HG03095 (cell line): ENCODE measurements at regions not wholly inside any gene's neighbourhood (a gene's known extent, or its start where the extent isn't known, plus 50 kb on each side); places are given as distances from the start of the nearest gene placed in this dataset.

Experiments used
- ATAC-seq: cut with Tn5 transposase; IDR thresholded peaks from one replicate; pipeline ENCODE4 v1.9.1; 2021; ENCODE audit warnings: moderate library complexity; ENCODE audit not compliant: unreplicated experiment

DNA sequence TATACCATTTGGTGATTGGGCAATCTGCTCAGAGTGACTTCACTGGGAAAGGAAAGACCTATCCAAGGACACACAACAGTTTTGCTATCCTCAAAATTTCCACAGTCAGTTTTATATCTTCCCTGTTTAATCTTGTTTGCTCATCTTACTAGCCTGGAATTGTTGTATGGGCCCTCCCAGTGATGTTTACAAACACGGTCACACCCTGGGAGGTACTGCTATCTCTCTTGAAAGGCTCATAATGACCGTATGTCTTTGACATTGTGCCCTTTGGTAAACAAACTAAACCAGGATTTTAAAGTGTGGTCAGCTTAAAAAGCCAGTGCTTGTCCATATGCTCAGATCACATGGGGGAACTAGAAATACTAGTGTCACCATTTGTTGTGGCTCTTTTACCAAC, 277.0 kb downstream of the CDH2 start:
- ATAC-seq: no peak

DNA sequence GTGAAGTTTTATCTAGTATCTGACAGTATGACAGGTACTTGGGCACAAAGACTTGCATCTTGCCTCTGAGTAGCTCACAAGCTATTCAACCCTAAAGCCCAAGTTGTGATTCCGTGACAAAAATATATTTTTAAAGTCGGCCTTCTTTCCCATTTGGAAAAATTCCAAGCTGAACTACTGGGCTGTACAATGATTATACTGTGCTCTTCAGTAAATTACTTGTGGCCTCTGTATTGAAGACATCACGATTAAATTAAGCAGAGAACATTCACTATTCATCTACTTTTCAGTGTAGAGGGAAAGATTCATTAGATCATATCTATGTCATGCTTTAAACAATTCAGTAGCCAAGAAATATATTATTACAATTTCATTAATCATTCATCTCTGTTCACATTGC, 282.2 kb downstream of the CDH2 start:
- no peak for ATAC-seq

DNA sequence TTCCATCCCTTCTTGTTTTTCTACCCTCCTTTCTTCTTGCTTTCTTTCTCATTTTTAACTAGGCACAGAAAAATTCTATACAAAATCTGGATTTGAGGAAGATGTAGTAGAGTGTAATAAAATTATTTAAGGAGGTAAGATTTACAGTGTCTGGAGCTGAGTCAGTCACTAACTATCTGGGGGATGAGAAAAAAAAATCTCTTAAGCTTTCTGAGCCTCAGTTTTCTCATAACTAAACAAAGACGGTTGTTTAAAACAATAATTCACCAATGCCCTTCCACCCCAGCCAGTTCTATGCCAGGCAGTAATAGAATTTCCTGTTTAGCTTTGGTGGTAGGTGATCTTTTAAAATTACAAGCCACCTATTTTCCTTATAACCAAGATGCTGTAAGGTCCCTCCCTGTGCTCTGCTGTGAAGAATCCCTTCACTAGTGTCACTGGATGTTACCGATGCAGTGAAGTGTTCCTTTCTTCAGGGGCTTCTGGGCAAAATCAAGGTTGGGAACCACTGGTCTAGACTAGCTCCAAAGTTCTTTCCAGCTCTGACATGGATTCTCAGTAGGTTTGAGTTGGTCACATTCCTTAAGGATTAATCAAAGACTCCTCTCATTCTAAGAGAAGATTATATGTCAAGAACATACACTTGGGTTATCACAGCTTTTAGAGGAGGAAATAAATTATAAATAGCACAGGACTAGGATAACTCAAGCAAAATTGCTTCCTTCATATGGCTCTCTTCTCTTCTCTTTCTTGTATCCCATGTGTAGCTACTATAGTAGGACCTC, 289.0 kb downstream of the CDH2 start:
- no peak for ATAC-seq

DNA sequence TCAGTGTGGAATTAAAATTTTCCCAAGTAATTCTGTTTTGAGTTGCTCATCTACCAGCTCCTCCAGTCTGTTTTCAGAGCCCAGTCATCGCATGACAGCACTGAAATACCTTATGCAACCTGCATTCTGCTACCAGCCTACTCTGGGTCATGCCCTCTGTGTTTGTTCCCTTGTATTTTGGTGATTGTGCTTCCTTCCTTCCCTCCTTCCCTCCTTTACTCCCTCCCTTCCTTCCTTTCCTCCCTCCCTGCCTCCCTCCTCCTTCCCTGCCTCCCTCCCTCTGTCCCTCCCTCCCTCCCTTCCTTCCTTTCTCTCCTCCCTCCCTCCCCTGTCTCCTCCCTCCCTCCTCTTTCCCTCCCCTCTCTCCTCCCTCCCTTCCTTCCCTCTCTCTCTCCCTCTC, 289.6 kb downstream of the CDH2 start:
- no peak for ATAC-seq

DNA sequence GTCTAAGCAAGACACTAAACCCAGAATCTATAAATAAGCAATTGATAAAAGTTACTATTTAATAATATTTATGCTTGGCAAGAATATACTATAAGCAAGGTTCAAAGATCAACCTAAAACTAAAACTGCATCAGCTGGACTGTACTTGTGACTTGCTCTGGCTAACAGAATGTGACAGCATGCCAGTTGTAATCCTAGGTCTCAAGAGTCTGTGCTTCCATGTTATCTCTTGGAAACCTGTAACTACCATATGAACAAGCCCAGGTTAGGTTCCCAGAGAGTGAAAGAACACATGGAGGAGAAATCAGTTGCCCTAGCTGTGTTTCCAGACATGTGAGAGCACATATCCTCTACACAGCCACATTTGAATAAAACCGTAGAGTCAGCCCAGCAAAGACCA, 297.4 kb downstream of the CDH2 start:
- ATAC-seq: no peak

DNA sequence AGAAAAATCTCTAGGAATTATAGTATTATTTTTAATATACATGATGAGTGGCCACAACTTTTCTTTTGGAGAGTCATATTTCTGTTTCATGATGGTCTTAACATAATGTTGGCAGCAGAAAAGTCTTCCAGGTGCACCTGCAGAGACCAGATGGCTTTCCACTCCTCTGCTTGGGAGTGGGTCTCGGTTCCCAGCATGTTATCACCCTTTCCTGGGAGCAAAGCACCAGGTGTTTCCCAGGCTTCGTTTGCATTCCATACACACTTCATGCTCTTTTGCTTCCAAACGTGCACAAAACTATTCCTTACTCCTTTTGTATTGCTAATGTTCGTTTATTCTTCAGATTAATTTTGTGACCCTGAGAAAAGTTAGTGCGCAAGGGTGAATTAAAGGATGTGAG, 305.2 kb downstream of the CDH2 start:
- ATAC-seq: no peak

DNA sequence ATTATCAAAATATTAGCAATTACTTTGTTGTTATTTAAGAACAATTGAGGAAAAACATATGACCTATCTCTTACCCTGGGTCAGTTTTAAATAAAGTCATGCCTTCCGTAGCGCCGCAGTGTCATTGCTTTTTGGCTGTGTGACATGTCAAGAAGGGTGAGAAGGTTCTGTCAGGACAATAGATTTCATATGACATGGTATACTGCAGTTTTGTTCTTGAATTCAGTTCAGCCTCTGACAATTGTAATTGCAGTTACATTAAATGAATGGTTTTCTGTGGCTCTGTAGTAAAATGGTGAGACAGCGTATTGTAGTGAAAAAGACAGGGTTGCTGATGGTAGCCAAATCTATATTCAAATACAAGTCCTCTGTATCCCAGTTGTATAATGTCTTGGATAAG, 307.2 kb downstream of the CDH2 start:
- ATAC-seq: no peak

DNA sequence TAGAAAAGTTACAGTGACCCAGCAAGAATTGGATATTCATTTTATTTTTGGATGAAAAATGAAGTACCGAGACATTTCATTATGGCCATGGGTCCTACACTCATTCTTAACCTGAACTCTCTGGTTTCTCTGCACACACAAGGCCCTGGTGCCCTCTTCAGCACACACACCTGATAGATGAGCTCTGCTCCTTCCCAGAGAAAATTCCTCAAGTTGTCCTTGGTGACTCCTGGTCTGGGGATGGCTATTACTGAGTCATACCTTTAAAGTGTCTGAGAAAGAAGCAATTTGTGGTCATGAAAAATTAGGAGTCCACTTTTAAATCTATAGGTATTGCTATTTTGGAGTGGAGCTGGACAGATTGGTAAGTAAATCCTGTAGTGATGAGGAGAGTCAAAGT, 311.5 kb downstream of the CDH2 start:
- ATAC-seq: no peak

DNA sequence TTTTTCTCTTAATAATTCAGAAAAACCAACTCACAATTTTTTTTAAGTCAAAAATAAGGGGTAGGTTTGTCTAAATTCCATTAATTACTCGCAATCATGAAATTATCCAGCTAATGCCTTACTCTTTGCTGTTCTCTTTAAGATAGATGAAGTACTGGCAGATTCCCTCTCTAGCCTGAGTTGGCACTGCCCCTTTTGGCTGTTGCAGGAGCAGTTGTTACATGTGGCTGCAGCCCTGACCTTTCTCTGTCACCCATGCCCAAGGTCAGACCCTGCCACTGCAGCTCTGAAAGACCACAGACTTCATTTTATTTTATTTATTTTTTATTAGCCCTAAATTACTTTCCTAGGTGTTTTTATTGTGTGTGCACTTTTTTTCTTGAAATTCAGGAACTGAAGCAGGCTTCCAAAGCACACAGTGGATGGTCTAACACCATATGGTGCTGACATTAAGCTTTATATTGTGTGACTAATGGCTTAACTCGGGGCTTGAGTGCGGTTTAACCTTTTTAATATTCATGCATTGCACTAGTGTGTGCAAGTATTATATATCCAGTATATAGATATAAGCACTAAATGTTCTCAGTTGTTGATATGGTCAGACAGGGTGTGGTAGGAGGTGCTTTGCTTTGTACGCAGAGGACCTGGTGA, 313.0 kb downstream of the CDH2 start:
- no peak for ATAC-seq

DNA sequence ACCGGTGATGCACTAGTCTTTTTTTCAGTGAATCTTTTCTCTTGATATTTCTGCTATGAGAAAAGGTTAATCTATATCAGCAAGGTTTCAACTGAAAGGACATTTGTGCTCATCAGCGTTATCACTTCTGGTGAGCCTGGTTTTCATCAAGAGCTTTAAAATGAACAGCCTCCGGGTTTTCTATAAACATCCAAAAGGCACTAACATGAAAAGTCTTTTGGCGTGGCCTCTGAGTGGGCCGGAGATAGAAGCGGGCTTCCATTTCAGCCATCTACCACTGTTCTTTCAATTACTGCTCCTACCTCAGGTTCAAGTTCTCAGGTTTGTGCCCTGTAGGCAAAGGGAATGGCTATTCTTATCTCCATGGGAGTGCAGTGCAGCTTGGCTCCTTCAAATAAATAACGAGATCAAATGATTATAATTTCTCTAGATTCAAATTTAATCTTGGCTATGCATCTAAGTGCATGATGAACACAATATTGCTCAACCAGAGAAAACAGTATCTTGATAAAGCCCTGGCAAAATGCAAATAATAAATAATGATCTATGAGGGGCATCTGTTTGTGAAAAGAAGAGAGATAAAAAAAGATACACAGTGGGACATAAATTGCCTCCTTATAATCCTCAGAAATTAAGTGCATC, 314.8 kb downstream of the CDH2 start:
- no peak for ATAC-seq

DNA sequence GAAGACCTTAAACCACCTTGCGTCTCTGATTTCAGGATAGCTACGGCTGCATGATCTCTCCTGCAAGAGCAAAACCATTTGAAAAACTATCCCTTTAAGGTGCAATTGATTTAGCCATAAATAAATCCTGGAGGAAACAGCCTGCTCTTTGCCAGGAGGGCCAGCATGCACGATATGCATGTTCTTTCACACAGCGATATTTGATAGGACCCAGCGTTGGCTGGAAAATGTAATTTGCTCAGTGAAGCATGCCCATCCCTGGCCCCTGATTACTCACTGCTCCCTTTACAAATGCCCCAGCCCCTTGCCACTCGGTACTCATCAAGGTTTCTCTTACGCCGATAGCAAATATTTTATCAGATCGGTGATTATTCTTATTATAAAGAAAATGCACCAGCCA, 315.4 kb downstream of the CDH2 start:
- ATAC-seq: no peak

DNA sequence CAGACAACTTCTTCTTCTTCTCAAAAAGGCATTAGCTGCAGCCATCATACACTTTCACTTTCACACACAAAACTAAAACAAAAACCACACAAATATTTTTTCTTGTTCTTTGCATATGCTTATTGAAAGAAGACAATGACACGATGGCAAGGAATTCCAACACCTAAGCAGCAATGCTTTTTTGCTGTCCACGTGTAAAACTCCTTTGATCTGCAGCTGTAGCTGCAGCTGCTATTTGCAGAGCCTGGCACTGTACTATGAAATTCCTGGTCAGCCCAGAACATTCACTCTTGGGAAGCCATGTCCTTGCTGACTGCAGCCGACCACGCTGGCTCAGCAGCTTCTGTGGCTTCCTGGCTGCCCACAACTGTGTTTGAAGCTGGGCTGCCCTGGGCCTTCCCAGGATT, 316.2 kb downstream of the CDH2 start:
- ATAC-seq: no peak

DNA sequence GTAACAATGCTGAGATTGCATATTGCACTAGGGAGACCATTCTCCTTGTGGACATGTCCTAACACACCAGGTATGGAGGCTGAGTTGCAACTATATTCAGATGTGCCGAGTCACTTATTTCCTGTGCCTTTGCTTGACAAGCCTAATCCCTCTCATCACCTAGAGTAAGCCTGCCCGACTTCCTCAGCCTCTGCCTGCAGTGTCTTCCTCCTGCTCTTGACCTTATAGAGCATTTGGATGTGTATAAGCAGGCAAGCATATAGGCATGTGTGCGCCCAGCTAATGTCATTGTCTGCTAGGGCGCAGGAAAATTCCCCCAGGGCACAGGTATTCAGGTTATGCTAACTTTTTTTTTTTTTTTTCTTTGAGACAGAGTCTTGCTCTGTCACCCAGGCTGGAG, 316.9 kb downstream of the CDH2 start:
- no peak for ATAC-seq

DNA sequence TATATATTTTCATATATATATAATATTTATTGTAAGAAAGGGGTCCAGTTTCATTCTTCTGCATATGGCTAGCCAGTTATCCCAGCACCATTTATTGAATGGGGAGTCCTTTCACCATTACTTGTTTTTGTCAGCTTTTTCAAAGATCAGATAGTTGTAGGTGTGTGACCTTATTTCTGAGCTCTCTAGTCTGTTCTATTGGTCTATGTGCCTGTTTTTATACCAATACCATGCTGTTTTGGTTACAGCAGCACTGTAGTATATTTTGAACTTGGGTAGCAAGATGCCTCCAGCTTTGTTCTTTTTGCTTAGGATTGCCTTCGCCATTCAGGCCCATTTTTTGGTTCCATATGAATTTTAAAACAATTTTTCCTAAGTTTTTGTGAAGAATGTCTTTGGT, 320.1 kb downstream of the CDH2 start:
- ATAC-seq: no peak

DNA sequence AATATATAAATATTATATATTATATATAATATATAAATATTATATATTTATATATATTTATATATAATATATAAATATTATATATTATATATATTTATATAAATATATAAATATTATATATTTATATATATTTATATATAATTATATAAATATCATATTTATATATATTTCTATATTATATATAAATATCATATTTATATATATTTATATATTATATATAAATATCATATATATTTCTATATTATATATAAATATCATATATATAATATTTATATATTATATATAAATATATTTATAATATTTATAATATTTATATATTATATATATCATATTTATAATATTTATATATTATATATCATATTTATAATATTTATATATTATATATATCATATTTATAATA, 321.4 kb downstream of the CDH2 start:
- ATAC-seq: no peak

DNA sequence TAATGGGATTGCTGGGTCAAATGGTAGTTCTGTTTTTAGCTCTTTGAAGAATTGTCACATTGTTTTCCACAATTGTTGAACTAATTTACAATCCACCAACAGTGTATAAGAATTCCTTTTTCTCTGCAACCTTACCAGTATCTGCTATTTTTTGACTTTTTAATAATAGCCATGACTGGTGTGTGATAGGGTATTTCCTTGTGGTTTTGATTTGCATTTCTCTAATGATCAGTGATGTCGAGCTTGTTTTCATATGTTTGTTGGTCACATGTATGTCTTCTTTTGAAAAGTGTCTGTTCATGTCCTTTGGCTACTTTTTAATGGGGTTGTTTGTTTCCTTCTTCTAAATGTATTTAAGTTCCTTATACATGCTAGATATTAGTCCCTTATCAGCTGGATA, 322.3 kb downstream of the CDH2 start:
- ATAC-seq: no peak

DNA sequence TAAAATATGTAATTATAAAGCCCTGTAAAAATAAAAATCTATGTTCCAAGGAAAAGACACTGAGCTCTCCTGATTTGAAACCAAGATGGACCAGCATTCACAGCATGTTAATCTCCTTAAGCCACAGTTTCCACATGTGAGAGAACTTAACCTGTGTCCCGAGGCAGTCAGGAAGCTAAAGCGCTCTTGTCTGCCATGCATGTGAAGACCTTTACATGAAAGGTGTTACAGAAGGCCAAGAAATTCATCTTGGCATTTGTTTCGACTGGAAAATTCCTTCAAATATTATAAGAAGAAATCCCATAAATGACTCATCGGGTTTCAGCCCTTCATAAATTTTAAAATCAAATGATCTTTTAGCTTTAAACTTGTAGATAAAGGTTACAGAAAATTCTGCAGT, 328.6 kb downstream of the CDH2 start:
- ATAC-seq: no peak

DNA sequence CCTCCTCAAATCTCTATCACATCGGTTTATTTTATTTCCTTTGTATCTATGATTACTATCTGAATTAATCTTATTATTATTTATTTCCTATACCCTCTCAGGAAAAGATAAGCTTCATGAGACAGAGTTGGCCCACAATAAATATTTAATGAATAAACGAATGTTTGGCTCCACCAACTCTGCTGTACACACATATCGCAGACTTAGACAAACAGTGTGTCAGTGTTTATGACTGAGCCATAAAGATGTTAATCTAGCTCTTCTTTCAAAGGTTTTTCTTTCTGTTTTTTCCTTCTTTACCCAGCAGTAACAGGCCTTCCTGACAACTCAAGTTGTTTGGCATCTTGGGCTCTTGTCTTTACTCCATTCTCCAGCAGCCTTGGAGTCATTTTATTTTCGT, 329.5 kb downstream of the CDH2 start:
- ATAC-seq: no peak

DNA sequence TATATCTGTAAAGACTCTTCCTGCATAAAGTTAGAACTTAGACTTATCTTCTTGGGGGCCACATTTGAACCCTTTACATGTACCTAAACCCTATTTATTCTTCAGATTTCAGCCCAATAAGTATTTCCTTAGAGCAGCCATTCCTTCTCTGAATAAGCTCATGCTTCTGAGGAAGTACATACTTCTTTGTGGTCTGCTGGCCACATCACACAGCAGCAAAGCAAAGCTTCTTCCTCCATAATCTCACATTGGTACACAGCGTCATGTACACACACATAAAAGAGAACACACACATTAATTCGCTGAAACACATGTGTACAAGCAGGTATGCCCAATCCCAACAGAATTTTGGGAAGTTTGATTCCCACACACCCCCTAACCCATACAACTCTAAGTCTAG, 331.0 kb downstream of the CDH2 start:
- ATAC-seq: no peak

DNA sequence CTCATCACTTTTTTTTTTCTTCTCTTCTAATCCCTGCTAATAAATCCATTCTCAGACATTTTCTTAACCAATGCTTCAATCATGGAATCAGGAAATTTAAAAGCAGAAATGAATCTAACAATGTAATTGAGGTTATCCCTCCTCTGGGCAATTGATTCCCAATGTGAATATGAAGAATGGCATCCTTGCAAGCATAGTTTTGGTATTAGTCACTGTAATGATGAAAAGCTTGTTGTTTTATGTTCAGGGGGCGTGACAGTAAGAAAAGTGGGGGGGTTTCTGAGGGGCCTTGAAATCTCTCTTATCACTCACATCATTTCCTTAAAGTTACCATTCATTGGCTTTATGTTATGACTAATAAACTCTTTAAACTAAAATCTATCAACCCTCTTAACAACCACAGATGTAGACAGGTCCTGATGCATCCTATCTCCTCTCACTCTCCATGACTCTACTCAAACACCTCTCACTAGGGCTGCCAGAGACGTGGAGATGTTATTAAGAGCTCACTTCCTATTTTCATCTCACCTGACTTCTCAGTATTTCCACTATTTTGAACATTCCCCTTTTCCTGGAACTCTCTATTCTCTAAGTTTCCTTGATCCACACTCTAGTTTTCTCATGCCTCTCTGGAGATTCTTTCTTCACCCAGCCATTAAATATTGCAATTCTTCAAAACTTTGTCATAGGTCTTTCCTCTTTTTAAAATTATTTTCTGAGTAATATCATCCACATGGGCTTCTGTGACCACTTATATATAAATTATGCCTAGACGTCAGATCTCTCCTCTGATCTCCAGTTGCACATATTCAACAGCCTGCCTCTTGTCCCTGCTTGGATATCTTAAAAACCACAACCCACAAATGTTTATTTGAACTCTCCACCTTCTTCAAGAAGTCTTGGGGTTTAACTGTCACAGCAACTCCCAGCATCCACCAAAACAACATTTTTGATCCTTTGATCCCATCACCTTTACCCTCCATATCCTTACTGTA, 332.9 kb downstream of the CDH2 start:
- ATAC-seq: no peak

DNA sequence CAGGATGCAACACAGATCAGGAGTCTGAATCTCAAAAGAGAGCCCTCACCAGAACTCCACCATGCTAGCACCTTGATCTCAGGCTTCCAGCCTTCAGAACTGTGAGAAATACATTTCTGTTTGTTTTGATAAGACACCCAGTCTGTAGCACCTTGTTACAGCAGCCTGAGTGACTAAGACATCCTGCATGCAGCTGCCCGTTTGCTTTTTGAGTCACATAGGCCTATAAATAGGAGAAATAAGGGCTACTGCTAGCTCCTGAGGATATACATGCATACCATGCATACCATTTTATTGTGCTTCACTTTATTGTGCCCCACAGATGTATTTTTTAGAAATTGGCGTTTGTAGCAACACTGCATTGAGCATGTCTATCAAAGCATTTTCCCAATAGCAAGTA, 337.8 kb downstream of the CDH2 start:
- no peak for ATAC-seq
